Heart right ventricle (tissue), 16 donors: ENCODE measurements at regions not wholly inside any gene's neighbourhood (a gene's known extent, or its start where the extent isn't known, plus 50 kb on each side); places are given as distances from the start of the nearest gene placed in this dataset.

Source experiments
- ATAC-seq, 8 donors: fragments of 200-7000 bp; cut with Tn5 transposase; one replicate each; pipeline ENCODE4 v1.9.1; 2020; ENCODE audit warnings: mild to moderate bottlenecking in 8 of 8, moderate library complexity in 8 of 8, moderate number of reproducible peaks in 1 of 8
- DNase-seq, 2 donors: peaks; one replicate each; pipeline ENCODE4 v3.0.0-alpha.2; 2020
- H3K27ac ChIP-seq, 10 donors: fragments of 200-600 bp; sonication (generic) in 2 of 10; one replicate each; pipeline versions ENCODE4 v1.5.0 to v1.8.0; 2020 to 2022; ENCODE audit warnings: mild to moderate bottlenecking in 3 of 10
- H3K27me3 ChIP-seq, 7 donors: fragments of 200-600 bp; one replicate each; pipeline ENCODE4 v1.8.0; 2021 to 2022; ENCODE audit warnings: mild to moderate bottlenecking in 2 of 7
- H3K36me3 ChIP-seq, 9 donors: fragments of 200-600 bp; sonication (generic) in 1 of 9; one replicate each; pipeline versions ENCODE4 v1.5.0 to v1.8.0; 2020 to 2022; ENCODE audit warnings: mild to moderate bottlenecking in 2 of 9
- H3K4me1 ChIP-seq, 9 donors: fragments of 200-600 bp; sonication (generic) in 1 of 9; one replicate each; pipeline versions ENCODE4 v1.5.0 to v1.8.0; 2020 to 2022; ENCODE audit warnings: mild to moderate bottlenecking in 4 of 9
- H3K4me3 ChIP-seq, 10 donors: fragments of 200-600 bp; sonication (generic) in 2 of 10; one replicate each; pipeline versions ENCODE4 v1.5.0 to v1.8.0; 2020 to 2022; ENCODE audit warnings: mild to moderate bottlenecking in 7 of 10, moderate library complexity in 2 of 10
- H3K9me3 ChIP-seq, 11 donors: fragments of 200-600 bp in 10 of 11; sonication (generic) in 2 of 11; one replicate each; pipeline versions ENCODE4 v1.5.0 to v1.8.0; 2013 to 2022; ENCODE audit warnings: mild to moderate bottlenecking in 2 of 11, control low read depth in 1 of 11, moderate library complexity in 1 of 11
- WGBS, 2 donors: extraction: QIAGEN DNeasy Blood & Tissue Kit; methylation state at CpG; one replicate each; pipeline ENCODE4 v1.1.7; 2013; ENCODE audit warnings: inconsistent platforms in 1 of 2; 5-methylcytosine and 5-hydroxymethylcytosine counted together
- intact Hi-C, 10 donors: fragments of 100-400 bp; cut with DNase I; formaldehyde crosslinking; loops; one replicate each; pipeline versions ENCODE4 v1.11.1 to v1.14.2; 2022
- TF ChIP-seq, protein P1 (sequence below), 9 donors: fragments of 200-600 bp; sonication (generic) in 2 of 9; IDR thresholded peaks; one replicate each; pipeline versions ENCODE4 v1.5.0 to v1.8.0; 2021 to 2022; ENCODE audit warnings: antibody characterized with exemption in 9 of 9, mild to moderate bottlenecking in 5 of 9, moderate library complexity in 1 of 9
- donor health status: Arrhythmogenic right ventricular cardiomyopathy.
- donor health status: ischemic (EF 13 %, LVEDD 7.1; RV severe dilation, severe dysfunction).
- donor health status: healthy with polysubstance abuse.
- donor health status: DM: no; HTN: yes; CAD: no.
- donor health status: DM: no; HTN: no; CAD: no.
- donor health status: ischemic (EF 25% LVEDD 6.9; RV normal size, moderate dysfunction).
- donor health status: ischemic (EF 25% LVEDD 5.7; RV mildly dilated, moderate dysfunction).
- donor health status: healthy.
- donor health status: DM: yes; HTN: yes; CAD: no.
- donor health status: Ischemic cardiomyopathy.
- donor health status: ischemic (EF 35%, LVEDD 5.7; RV mildly dilated, moderate dysfunction).
- donor health status: nonischemic (EF 11% LVEDD 7.7; RV severe dilation, severe dysfunction).
- donor health status: DM: yes; HTN: yes; CAD: no.
- donor health status: PGD.
- donor health status: ischemic (EF 29% LVEDD 5.4; RV normal size, mild dysfunction).
- donor health status: nonischemic (EF 23%, LVEDD 6.1; RV moderate dilation, normal function).

DNA sequence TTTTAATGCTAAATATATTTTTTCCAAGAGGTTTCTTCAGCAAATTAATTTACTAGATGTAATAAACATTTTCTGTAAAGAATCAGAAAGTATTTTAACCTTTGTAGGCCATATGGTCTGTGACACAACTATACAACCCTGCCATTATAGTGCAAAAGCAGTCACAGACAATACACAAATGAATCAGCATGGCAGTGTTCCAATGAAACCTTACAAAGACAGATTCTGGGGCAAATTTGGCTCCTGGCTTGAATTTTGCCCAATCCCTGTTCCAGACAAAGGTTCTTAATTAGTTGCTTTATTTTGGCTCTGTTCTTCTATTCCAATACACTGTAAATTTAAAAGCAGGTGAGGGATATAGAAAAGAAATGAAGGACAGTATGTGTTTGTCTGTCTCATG is 352.5 kb downstream of the C12orf50 start:
- TF ChIP-seq, protein P1, sequence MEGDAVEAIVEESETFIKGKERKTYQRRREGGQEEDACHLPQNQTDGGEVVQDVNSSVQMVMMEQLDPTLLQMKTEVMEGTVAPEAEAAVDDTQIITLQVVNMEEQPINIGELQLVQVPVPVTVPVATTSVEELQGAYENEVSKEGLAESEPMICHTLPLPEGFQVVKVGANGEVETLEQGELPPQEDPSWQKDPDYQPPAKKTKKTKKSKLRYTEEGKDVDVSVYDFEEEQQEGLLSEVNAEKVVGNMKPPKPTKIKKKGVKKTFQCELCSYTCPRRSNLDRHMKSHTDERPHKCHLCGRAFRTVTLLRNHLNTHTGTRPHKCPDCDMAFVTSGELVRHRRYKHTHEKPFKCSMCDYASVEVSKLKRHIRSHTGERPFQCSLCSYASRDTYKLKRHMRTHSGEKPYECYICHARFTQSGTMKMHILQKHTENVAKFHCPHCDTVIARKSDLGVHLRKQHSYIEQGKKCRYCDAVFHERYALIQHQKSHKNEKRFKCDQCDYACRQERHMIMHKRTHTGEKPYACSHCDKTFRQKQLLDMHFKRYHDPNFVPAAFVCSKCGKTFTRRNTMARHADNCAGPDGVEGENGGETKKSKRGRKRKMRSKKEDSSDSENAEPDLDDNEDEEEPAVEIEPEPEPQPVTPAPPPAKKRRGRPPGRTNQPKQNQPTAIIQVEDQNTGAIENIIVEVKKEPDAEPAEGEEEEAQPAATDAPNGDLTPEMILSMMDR (IDR thresholded peaks at IDR 0.05): no peak

DNA sequence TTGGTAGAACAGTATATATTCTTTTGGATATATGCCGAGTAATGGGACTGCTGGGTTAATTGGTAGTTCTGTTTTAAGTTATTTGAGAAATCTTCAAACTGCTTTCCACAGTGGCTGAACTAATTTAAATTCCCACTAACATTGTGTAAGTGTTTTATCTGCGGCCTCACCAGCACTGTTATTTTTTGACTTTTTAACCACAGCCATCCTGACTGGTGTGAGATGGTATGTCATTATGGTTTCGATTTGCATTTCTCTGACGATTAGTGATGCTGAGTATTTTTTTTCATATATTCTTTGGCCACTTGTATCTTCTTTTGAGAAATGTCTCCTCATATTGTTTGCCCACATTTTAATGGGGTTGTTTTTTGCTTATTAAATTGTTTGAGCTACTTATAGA is 357.4 kb downstream of the C12orf50 start:
- DNase-seq: no peak
- H3K27me3 ChIP-seq: no peaks in the 10 kb centered on the region
- ATAC-seq: no peak
- no peak overlapping the region for H3K4me3 ChIP-seq
- H3K36me3 ChIP-seq: no peaks in the 10 kb centered on the region
- H3K27ac ChIP-seq: no peak overlapping the region
- 94% methylated on average over 4 of the region's 4 CpGs for WGBS, 2 donors
- peaks cover 0 to 11% (median 0%) of the 10 kb centered on the region in 11 donors for H3K9me3 ChIP-seq
- TF ChIP-seq, protein P1 (IDR thresholded peaks at IDR 0.05): no peak
- no peaks in the 10 kb centered on the region for H3K4me1 ChIP-seq
- intact Hi-C loops: no loop called here

More for the DNA sequence above, 352.5 kb downstream of the C12orf50 start:
- no peak overlapping the region for H3K27ac ChIP-seq
- ATAC-seq (no peak), DNase-seq (no peak)
- H3K36me3 ChIP-seq: no peaks in the 10 kb centered on the region
- peaks cover 0 to 6% (median 0%) of the 10 kb centered on the region in 11 donors for H3K9me3 ChIP-seq
- intact Hi-C loops: no loop called here
- no peaks in the 10 kb centered on the region for H3K4me1 ChIP-seq
- H3K27me3 ChIP-seq: no peaks in the 10 kb centered on the region
- H3K4me3 ChIP-seq: no peak overlapping the region

DNA sequence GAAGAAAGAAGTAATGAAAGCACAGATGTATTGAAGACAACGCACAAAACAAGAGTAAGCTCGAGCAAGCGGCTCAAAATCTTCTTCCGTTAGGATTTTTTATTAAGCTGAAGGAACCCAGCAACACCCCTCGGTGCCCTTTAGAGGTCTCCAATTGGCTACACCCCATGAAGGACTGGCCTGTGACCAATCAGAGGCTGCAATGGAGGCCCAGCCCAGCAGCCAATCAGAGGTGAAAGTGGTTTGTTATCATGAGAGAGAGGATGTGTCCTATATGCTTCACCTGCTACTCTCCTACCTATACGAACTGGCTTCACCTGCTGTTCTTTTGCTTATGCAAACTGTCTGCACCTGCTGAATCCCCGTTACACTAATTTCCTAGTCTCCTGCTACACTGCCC is 358.8 kb downstream of the C12orf50 start:
- Histone ChIP-seq H3K4me1 (no peaks in the 10 kb centered on the region), H3K9me3 (peaks cover 0 to 11% (median 0%) of the 10 kb centered on the region in 11 donors), H3K4me3 (no peak overlapping the region), H3K27me3 (no peaks in the 10 kb centered on the region), H3K36me3 (no peaks in the 10 kb centered on the region), H3K27ac (no peak overlapping the region)
- intact Hi-C loops: no loop called here
- 87 to 93% methylated on average over 7 of the region's 7 CpGs for WGBS, 2 donors
- ATAC-seq (no peak), DNase-seq (no peak)
- TF ChIP-seq, protein P1 (IDR thresholded peaks at IDR 0.05): no peak

DNA sequence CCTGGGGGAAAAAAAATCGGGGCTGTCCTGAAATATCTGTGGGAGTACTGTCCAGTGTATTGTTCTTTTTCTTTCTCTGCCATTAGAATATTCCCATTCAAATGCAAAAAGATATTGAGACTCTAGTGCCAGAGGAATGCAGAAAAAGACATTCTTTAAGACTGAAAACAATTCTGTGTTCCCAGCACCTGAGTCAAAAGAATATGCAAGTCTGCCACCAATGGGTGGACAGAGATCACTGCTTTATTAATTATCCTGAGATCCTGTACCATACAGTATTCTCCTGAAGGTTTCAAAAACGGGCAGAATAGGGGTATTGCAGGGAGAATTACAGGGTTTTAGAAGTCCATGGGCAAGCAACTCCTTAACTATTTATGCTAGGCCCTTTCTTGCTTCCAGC is 361.8 kb downstream of the C12orf50 start:
- intact Hi-C loops: no loop called here
- 47 to 50% methylated on average over 2 of the region's 2 CpGs for WGBS, 2 donors
- no peak for ATAC-seq
- TF ChIP-seq, protein P1 (IDR thresholded peaks at IDR 0.05): peak in 7 of 9 donors; percentile 9 to 42 (median 16)
- H3K27me3 ChIP-seq: no peaks in the 10 kb centered on the region
- H3K36me3 ChIP-seq: no peaks in the 10 kb centered on the region
- no peak overlapping the region for H3K4me3 ChIP-seq
- peaks cover 0 to 9% (median 0%) of the 10 kb centered on the region in 11 donors for H3K9me3 ChIP-seq
- H3K27ac ChIP-seq: no peak overlapping the region
- no peaks in the 10 kb centered on the region for H3K4me1 ChIP-seq
- DNase-seq: no peak
